DMS79 (cell line): ENCODE measurements at regions not wholly inside any gene's neighbourhood (a gene's known extent, or its start where the extent isn't known, plus 50 kb on each side); places are given as distances from the start of the nearest gene placed in this dataset.
"Not testable (repeated sequence)": the region's sequence is repeated elsewhere in the genome, so short reads cannot be mapped to it uniquely, and the experiment has no call there.

Source experiments
- DNase-seq: peaks from one replicate; lab custom pipeline; 2025; lab: John Stamatoyannopoulos, UW

DNA sequence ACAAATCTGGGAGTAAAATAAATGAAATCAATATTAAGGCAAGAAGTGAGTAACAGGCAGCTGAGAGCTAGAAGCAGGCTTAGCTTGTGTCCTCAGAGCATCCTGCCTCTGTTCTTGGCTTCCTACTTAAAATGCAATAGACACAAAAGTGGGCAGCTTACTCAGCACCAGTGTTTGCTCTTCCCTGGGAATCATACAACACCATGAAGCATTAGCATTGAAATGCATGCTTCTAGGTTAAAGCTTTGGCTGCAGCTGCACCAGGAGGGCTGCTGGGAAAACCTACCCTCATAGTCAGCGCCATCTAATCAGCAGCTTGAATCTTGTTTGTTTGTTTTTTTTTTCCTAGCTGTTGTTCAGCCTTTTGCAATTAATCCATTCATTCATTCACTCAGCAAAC, 104.2 kb upstream of the VWC2 start:
- DNase-seq: no peak

DNA sequence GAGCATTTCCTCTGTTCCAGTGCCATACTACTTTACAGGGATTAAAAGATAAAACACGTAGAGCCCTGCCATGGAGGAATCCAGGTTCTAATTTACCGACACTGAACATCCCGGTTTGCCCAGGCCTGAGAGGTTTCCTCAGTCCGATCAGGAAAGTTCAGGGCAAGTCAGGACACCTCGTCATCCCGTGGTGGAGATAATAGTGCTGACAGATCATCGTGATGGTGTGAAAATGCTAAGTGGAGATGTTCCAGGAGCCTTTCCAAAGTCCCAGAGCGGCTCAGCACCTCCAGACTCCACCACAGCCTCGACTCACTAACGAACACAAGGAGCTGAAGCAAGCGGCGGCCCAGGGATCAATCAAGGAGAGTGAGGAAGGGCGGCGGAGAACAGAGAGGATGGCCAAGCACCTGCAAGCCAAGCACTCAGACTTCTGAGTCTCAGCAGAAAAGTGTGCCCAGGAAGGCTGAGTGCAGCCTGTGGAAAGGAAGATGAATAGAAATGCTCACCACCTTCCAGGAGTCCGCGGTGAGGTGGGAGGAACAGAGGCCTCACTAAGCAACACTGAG, 103.7 kb upstream of the VWC2 start:
- DNase-seq: no peak

DNA sequence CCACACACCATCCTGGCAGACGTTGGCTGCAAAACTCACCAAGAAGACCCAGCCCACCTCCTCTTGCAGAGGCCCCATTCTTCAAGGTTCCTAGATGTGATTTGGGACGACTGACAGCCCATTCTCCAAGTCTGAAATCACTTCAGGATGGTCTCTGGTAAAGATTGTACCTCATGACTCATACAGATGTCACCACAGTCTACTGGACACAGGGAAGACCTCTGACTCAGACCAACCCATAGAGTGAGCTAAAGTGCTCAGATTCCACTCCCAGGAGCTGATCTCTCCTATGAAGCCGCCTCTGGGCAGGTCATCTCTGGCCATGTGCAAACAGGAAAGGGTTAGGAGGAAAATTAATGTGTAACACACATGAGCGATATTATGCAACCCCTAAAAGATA, 102.4 kb upstream of the VWC2 start:
- DNase-seq: no peak

DNA sequence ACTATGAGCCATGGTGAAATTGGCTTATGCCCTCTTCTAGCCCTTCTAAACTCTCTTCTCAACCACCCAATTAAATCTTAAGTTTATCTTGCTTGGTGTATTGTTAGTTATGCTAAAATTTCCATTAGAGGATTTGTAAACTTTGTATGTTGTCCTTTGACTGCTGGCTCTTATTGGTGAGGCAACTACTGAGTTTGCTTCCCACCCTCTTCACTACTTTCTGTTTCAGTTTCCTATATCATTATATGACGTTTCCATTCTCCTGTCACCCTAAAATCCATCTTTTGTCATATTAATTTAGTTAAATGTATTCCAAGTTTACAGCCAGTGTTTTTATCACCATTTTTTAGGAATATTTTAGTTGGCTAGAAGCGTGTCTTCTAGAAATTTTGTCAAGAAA, 80.9 kb upstream of the VWC2 start:
- DNase-seq: no peak

DNA sequence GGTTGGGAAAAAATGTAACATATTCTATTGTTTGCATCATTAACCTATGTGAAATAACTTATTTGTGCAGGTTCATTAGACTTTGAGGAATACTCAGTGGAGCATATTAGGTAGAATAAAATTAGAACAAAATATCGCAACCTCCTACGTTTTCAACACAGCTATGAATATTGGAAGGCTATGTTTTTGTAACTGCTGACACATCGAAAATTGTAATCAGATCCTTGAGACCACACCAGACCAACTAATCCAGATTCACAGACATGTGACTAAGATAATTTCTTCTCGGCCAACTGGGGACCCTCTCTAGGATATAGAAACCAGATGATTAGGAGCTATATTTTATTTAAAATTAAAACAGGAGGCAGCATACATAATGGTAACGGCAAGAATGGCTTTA, 77.5 kb upstream of the VWC2 start:
- no peak for DNase-seq

DNA sequence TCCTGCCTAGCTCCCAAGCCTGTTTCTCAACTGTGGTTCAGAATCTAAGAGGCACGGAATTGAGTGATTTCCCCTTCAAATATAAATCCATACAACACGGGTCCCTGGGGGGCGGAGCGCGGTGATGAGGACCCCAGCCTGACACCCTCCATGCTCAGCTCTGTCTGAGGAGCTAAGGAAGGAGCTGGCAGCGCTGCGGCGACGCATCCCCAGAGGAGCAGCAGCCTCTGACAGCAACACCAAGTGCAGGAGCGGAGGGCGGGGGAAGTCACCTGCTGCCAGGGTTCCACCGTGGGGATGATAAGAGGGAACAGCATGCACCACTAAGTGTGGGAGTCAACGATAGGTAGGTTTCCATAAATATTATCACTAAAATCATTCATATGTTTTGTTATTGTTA, 72.6 kb upstream of the VWC2 start:
- DNase-seq: no peak

DNA sequence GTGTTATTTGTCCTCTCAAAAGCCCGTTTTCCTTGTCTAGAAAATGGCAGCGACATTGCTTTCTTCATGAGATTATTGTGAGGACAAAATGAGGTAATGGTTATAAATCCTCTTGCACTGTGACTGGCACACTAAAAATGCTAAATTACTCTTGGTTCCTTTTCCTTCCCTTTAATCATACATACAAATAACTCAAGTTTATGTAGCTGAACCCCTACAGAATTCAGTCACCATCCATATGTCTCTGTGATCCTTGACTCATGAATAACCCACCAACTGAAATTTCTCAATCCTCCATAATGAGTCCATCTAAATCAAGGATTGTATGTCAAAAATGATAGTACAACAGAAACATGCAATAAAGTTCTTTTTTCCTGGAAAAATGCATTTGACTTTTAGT, 71.3 kb upstream of the VWC2 start:
- DNase-seq: no peak

DNA sequence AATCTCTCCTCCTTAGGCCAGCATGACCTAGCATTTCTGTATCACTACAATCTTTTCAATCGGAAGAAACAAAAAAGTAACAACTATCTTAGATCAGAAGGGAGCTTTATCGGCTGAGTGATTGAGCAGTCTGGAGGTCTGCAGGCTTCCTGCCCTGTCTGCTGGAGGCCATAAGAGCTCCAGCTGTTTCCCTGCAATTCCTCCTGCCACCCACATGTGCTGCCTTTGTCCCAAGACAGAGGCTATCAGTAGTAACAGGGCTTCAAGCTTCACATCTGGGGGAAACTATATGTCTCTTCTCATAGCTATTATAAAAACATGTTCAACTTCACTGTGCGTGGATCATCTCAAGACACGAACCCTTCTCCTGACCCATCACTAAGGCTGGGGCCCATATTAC, 70.1 kb upstream of the VWC2 start:
- no peak for DNase-seq

DNA sequence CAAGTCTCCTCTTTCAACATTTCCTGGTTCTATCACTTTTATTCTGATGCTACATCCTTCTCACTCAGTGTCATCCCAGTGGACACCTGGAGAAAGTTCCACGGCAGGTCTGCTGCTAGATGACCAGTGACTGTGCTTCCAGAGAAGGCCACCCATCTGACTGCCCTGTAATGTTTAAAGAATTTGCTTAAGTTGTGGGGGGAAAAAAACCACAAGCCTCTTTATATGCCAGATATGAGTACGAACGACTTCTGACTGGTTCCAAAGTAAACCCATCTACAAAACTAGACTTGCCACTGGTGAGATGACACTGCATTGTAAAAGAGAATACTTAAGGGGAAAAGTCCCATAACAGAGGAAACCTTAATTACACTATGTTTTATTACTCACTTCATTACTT, 69.6 kb upstream of the VWC2 start:
- no peak for DNase-seq

DNA sequence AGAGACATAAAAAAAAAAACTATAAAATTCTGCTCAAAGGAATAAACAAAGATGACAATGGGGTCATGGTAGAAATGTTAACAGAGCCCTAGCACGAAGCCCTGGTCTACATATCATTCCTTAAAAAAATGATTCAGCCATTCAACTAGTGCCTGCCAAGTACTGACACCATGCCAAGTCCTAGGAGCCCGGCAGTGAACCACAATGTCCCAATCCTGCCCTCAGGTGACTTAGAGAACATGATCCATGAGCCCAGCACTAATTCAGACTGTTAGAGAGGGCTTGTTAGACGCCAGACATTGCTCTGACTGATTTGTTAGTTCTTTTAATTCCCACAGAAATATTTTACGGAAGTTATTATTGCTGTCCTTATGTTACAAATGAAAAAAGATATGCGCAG, 67.3 kb upstream of the VWC2 start:
- DNase-seq: no peak

DNA sequence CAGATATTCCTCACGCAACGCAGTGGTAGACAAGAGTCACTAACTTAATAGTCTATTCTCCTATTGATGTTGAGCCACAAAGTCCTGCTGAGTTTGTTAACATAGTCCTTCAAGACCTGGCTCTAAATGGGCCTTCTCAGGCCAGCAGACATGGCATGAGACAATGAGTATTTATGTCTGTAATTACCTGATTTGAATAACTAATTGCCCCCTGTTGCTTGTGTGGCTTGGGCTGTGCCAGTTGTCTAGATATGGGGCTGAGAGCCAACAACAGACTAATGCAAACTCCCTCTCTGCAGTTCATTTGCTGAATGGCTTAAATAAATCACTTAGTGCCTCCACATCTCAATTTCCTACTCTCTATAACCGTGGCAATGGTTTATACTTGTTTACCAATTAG, 65.5 kb upstream of the VWC2 start:
- DNase-seq: no peak

DNA sequence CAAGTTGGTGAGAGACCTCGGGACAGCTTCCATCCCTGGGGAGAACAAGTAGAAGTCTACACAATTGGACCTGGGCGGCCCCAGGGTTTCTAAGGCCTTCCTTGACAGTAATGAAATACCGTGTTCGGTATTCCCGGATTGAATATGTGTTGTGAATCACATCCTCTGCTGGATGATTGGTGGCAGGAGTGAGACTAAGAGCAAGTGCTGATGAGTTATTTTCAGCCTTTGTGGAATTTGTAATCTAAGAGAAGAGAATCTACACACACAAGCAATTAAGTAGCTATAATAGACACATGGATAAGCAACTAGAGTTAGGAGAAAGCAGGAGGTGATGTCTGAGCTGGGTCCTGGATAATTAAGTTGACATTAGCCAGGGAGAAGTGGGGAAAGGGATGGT, 64.8 kb upstream of the VWC2 start:
- DNase-seq: no peak

DNA sequence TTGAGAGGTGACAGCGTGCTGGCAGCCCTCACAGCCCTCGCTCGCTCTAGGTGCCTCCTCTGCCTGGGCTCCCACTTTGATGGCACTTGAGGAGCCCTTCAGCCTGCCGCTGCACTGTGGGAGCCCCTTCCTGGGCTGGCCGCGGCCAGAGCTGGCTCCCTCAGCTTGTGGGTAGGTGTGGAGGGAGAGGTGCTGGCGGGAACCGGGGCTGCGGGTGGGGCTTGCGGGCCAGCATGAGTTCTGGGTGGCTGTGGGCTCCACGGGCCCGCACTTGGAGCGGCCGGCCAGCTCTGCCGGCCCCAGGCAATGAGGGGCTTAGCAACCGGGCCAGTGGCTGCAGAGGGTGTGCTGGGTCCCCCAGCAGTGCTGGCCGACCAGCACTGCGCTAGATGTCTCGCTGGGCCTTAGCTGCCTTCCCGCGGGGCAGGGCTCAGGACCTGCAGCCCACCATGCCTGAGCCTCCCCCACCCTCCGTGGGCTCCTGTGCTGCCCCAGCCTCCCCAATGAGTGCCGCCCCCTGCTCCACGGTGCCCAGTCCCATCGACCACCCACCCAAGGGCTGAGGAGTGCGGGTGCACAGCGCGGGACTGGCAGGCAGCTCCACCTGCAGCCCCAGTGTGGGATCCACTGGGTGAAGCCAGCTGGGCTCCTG, 62.2 kb upstream of the VWC2 start:
- DNase-seq: not testable (repeated sequence)

DNA sequence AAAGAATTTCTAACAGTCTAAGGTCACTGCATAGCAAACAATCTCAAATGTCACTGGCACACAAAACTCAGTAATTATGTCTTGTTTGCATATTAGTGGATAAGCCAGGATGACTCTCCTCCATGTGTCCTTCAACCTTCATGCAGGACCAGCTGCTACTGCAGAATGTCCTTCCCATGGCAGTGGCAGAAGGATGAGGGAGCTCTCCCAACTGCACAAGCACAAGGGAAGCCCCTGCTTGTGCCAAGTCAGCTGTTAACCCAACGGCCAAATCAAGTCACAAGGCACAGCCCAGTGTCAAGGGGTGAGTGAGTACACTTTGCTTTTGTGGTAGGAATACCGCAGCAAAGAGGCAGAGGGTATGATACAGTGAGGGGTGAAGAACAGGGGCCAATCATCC, 59.3 kb upstream of the VWC2 start:
- no peak for DNase-seq

DNA sequence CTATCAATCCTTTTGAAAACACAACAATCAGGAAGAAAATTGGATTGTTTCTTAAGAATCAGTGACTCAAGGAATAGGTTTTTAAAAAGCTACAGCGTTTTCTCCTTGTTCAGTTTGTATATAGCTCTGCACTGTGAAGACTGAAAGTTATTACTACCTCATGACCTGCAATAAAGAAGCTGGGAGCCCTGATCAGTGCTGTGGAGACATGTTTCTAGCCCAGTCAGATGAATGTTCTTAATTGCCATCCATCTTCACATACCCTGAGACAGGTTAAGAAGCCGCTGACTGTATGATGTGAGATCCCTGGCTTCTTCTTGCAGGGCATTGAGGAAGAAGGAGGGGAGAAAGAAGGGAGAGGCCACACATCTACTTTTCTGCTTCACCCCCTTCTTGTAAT, 58.0 kb upstream of the VWC2 start:
- DNase-seq: no peak

DNA sequence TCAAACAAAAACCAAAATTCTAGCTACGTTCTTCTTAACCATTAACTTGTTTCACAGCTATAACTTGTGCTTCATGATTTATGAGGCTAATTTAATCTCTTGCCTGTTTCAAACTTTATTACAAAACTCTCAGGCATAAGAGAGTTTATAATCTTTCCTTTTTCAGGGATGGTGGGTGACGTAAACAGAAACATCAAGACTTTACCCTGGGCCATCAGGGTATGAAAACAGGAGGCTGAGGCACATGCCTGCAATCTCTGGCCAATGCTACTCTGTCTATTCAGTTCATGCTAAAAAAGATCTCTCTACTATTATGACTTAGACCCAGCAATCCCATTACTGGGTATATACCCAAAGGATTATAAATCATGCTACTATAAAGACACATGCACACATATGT, 55.9 kb upstream of the VWC2 start:
- no peak for DNase-seq

DNA sequence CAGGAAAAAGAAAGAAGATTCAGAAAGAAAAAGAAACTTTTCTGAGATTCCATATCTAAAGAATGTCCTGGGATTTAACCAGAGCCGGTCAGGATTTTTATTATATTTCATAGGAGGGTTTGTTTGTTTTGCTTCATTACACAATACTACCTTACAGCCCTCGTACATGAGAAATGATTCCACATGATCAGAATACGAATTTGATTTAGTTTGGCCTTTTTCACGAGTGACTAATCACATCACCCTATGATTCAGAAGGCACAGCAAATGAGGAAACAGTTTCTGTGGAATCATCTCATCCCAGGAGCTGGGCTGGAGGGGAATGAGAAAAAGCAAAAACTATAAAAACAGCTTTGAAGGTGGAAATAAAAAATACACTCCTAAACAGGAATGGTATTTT, 54.7 kb upstream of the VWC2 start:
- no peak for DNase-seq

DNA sequence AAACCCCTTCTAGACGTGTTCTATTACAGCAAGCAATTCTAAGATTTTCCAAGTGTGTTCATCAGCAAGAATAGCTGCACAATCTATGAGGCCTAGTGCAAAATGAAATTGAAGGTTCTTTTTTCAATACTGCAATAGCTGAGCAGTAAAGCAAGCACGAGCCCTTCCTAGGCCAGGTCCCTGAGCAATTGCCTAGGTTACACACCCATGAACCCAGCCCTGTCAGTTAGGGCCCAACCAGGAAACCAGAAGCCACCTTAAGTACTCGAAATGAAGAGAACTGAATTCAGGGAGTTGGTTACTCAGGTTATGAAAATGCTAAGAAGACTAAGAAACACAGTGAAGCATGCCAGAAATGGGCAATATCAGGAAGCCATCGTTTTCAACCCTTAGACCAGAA, 52.0 kb upstream of the VWC2 start:
- DNase-seq: no peak
